ENCODE measurements at regions not wholly inside any gene's neighbourhood (a gene's known extent, or its start where the extent isn't known, plus 50 kb on each side); places are given as distances from the start of the nearest gene placed in this dataset.

GRCh38 chr6:151729829-151730495, 77.5 kb upstream of the ESR1 start:
- no peaks in the 10 kb centered on the region for H3F3A ChIP-seq (ENCODE audit: insufficient read depth)
- H4K20me1 ChIP-seq (ENCODE audit: low read depth, low read length) = no peaks in the 10 kb centered on the region
- no peak overlapping the region for H3K4me2 ChIP-seq (ENCODE audit: low read depth, low read length, poor library complexity, severe bottlenecking)
- H3K9me3 ChIP-seq (ENCODE audit: insufficient read depth, low read length) = no peaks in the 10 kb centered on the region
- no peaks in the 10 kb centered on the region for H3K9me2 ChIP-seq (replicated peaks; ENCODE audit: insufficient read depth, low read length)
- TF ChIP-seq CTCF (IDR thresholded peaks at IDR 0.05; ENCODE audit: insufficient read depth, low read length, poor library complexity, severe bottlenecking) (no peak), EZH2phosphoT487 (conservative IDR thresholded peaks at IDR 0.05; ENCODE audit: low read length) (no peak)
- no peak overlapping the region for H3K4me3 ChIP-seq (ENCODE audit: insufficient read depth, low read length, poor library complexity, severe bottlenecking)
- H3K27ac ChIP-seq (ENCODE audit: low read depth, low read length) = no peak overlapping the region
- H3K9ac ChIP-seq (ENCODE audit: low read length) = no peak overlapping the region
- H2AFZ ChIP-seq (ENCODE audit: low read depth, low read length, severe bottlenecking) = no peak overlapping the region
- H3K36me3 ChIP-seq (ENCODE audit: low read length) = no peaks in the 10 kb centered on the region
- no peaks in the 10 kb centered on the region for H3K79me2 ChIP-seq (ENCODE audit: insufficient read depth, low read length)
- H3K27me3 ChIP-seq (ENCODE audit: low read length) = no peaks in the 10 kb centered on the region

DNA sequence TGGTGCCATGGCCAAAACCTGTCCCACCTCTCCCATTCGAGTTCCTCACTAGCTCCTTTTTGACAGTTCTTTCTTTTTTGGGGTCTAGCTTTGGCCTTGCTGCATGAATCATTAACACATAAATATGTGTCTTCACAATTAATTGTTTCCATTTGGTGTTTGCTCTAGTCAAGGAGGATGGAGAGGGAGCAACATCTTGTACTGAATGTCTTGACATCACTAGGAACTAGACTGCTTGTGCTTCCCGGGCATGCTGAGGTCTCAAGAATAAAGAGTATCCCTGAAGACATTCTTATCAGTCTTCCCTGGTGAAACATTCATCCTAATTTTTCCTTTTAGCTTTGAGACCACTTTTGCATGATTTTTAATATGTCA, 77.0 kb upstream of the ESR1 start:
- TF ChIP-seq EZH2phosphoT487 (conservative IDR thresholded peaks at IDR 0.05; ENCODE audit: low read length) (no peak), CTCF (IDR thresholded peaks at IDR 0.05; ENCODE audit: insufficient read depth, low read length, poor library complexity, severe bottlenecking) (no peak)
- Histone ChIP-seq H3F3A (ENCODE audit: insufficient read depth) (no peaks in the 10 kb centered on the region), H3K9me3 (ENCODE audit: insufficient read depth, low read length) (no peaks in the 10 kb centered on the region), H4K20me1 (ENCODE audit: low read depth, low read length) (no peaks in the 10 kb centered on the region), H3K27ac (ENCODE audit: low read depth, low read length) (no peak overlapping the region), H3K4me2 (ENCODE audit: low read depth, low read length, poor library complexity, severe bottlenecking) (no peak overlapping the region), H3K4me3 (ENCODE audit: insufficient read depth, low read length, poor library complexity, severe bottlenecking) (no peak overlapping the region), H3K36me3 (ENCODE audit: low read length) (no peaks in the 10 kb centered on the region), H3K9ac (ENCODE audit: low read length) (no peak overlapping the region), H2AFZ (ENCODE audit: low read depth, low read length, severe bottlenecking) (no peak overlapping the region), H3K79me2 (ENCODE audit: insufficient read depth, low read length) (no peaks in the 10 kb centered on the region), H3K9me2 (replicated peaks; ENCODE audit: insufficient read depth, low read length) (no peaks in the 10 kb centered on the region), H3K27me3 (ENCODE audit: low read length) (no peaks in the 10 kb centered on the region)

- TF ChIP-seq EZH2phosphoT487 (conservative IDR thresholded peaks at IDR 0.05; ENCODE audit: low read length) (no peak), CTCF (IDR thresholded peaks at IDR 0.05; ENCODE audit: insufficient read depth, low read length, poor library complexity, severe bottlenecking) (no peak)
- H3K79me2 ChIP-seq (ENCODE audit: insufficient read depth, low read length) = no peaks in the 10 kb centered on the region
- H2AFZ ChIP-seq (ENCODE audit: low read depth, low read length, severe bottlenecking) = no peak overlapping the region
Measured at GRCh38 chr6:151731313-151731712, 76.2 kb upstream of the ESR1 start.

More at GRCh38 chr6:151731313-151731712, 76.2 kb upstream of the ESR1 start:
- no peak overlapping the region for H3K4me3 ChIP-seq (ENCODE audit: insufficient read depth, low read length, poor library complexity, severe bottlenecking)
- no peaks in the 10 kb centered on the region for H3K36me3 ChIP-seq (ENCODE audit: low read length)
- H3K9me3 ChIP-seq (ENCODE audit: insufficient read depth, low read length) = no peaks in the 10 kb centered on the region
- H3F3A ChIP-seq (ENCODE audit: insufficient read depth) = no peaks in the 10 kb centered on the region
- no peak overlapping the region for H3K9ac ChIP-seq (ENCODE audit: low read length)
- no peak overlapping the region for H3K4me2 ChIP-seq (ENCODE audit: low read depth, low read length, poor library complexity, severe bottlenecking)
- no peak overlapping the region for H3K27ac ChIP-seq (ENCODE audit: low read depth, low read length)
- no peaks in the 10 kb centered on the region for H3K9me2 ChIP-seq (replicated peaks; ENCODE audit: insufficient read depth, low read length)
- H3K27me3 ChIP-seq (ENCODE audit: low read length) = no peaks in the 10 kb centered on the region
- no peaks in the 10 kb centered on the region for H4K20me1 ChIP-seq (ENCODE audit: low read depth, low read length)

Data from SU-DHL-6 (cell line).